ENCODE measurements at regions not wholly inside any gene's neighbourhood (a gene's known extent, or its start where the extent isn't known, plus 50 kb on each side); places are given as distances from the start of the nearest gene placed in this dataset.

DNA sequence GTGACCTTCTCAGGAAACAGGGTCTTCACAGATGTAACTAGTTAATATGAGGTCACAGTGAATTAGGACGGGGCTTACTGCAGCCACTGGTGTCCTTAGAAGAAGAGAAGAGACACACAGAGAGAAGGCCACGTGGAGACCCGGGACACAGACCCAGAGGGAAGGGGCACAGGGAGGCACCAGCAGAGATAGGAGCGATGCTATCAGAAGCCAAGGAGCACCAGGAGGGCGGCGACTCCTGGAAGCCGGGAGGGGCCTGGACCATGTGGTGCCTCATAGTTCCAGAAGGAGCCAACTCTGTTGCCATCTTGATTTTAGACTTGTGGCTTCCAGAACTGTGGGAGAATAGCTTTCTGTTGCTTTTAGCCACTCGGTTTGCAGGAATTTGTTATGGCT is 505.9 kb downstream of the TCERG1L start:
- H3K27me3 Mint-ChIP-seq = no peaks in the 10 kb centered on the region
- POLR2A ChIA-PET = no interaction called here
- H3K4me3 Mint-ChIP-seq = no peak overlapping the region
- H3K27ac Mint-ChIP-seq = no peak overlapping the region
- H3K36me3 Mint-ChIP-seq = no peaks in the 10 kb centered on the region
- CTCF ChIA-PET = no interaction called here
- intact Hi-C loops (cut with micrococcal nuclease) = no loop called here
- no peak for DNase-seq
- H3K4me1 Mint-ChIP-seq (ENCODE audit: low read depth) = no peaks in the 10 kb centered on the region
- H3K9me3 Mint-ChIP-seq = no peaks in the 10 kb centered on the region

DNA sequence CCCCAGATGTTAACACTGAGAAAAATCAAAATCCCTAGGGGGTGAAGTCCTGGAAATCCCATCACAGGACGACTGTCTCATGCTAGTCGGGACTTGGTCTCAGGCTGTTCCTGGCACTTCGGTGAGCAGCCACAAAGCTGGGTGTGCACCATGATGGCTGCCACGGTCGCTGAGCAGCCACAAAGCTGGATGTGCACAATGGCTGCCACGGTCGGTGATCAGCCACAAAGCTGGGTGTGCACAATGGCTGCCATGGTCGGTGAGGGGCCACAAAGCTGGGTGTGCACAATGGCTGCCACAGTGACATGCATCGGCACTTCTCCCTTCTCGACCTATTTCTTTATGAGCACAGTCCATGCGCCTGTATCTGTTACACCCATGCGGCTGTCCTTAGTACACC is 505.1 kb downstream of the TCERG1L start:
- ChIA-PET CTCF (no interaction called here), POLR2A (no interaction called here)
- Mint-ChIP-seq H3K4me1 (ENCODE audit: low read depth) (no peaks in the 10 kb centered on the region), H3K36me3 (no peaks in the 10 kb centered on the region), H3K4me3 (no peak overlapping the region), H3K27ac (no peak overlapping the region), H3K27me3 (no peaks in the 10 kb centered on the region), H3K9me3 (no peaks in the 10 kb centered on the region)
- intact Hi-C loops (cut with micrococcal nuclease) = no loop called here
- DNase-seq = no peak

DNA sequence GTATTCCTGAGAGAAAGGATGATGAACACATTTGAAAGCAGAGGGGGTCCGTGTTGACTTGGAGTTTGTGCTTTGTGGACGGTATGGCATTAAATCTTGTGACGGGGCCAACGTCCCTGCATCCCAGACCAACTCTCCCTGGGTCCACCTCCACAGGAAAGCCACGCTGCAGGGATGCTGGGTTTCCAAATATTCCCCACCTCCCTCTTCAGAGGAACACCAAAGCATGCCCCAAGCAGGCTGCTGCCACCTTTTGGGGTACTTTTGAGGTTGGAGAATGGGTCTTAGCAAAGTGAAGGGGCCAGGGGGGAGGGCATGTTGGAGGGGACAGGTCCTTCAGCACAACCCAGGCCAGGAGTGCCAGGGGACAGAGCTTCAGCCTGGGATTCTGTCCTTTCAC is 504.4 kb downstream of the TCERG1L start:
- no peaks in the 10 kb centered on the region for H3K27me3 Mint-ChIP-seq
- no peaks in the 10 kb centered on the region for H3K9me3 Mint-ChIP-seq
- no peak for DNase-seq
- intact Hi-C loops (cut with micrococcal nuclease) = no loop called here
- H3K36me3 Mint-ChIP-seq = no peaks in the 10 kb centered on the region
- ChIA-PET POLR2A (no interaction called here), CTCF (no interaction called here)
- H3K4me1 Mint-ChIP-seq (ENCODE audit: low read depth) = no peaks in the 10 kb centered on the region
- no peak overlapping the region for H3K27ac Mint-ChIP-seq
- no peak overlapping the region for H3K4me3 Mint-ChIP-seq

DNA sequence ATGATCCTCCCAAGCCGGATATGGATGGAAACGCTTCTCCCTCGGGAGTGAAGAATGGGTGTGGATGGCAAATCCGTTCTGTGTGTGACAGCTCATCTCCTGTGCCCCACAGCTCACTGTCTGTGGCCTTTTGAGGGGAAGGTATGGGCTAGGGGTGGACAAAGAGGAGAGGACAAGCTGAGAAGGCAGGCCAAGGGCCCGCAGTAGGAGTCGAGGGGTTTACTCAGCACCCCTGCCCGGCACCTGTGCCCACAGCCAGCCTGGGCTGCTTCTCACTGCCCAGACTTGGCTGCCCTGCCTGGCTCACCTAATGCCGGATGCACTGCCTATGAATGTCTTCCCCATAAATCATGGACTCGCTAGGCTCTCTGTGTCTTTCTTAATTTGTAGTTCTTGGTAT is 503.8 kb downstream of the TCERG1L start:
- Mint-ChIP-seq H3K27me3 (no peaks in the 10 kb centered on the region), H3K27ac (no peak overlapping the region), H3K4me1 (ENCODE audit: low read depth) (no peaks in the 10 kb centered on the region), H3K9me3 (no peaks in the 10 kb centered on the region), H3K4me3 (no peak overlapping the region), H3K36me3 (no peaks in the 10 kb centered on the region)
- intact Hi-C loops (cut with micrococcal nuclease) = no loop called here
- ChIA-PET POLR2A (no interaction called here), CTCF (no interaction called here)
- no peak for DNase-seq

GRCh38 chr10:130808243-130808642 is 503.3 kb downstream of the TCERG1L start:
- H3K4me3 Mint-ChIP-seq = no peak overlapping the region
- POLR2A ChIA-PET = no interaction called here
- CTCF ChIA-PET = no interaction called here
- no peak for DNase-seq
- H3K4me1 Mint-ChIP-seq (ENCODE audit: low read depth) = no peaks in the 10 kb centered on the region
- H3K9me3 Mint-ChIP-seq = no peaks in the 10 kb centered on the region
- H3K27me3 Mint-ChIP-seq = no peaks in the 10 kb centered on the region
- intact Hi-C loops (cut with micrococcal nuclease) = no loop called here
- no peaks in the 10 kb centered on the region for H3K36me3 Mint-ChIP-seq
- no peak overlapping the region for H3K27ac Mint-ChIP-seq

- ChIA-PET CTCF (no interaction called here), POLR2A (no interaction called here)
- no peaks in the 10 kb centered on the region for H3K27me3 Mint-ChIP-seq
- no peaks in the 10 kb centered on the region for H3K4me1 Mint-ChIP-seq (ENCODE audit: low read depth)
- intact Hi-C loops (cut with micrococcal nuclease) = no loop called here
- DNase-seq = no peak
- no peaks in the 10 kb centered on the region for H3K36me3 Mint-ChIP-seq
- H3K27ac Mint-ChIP-seq = no peak overlapping the region
- H3K9me3 Mint-ChIP-seq = no peaks in the 10 kb centered on the region
- no peak overlapping the region for H3K4me3 Mint-ChIP-seq
Observed at GRCh38 chr10:130808686-130809085, 502.8 kb downstream of the TCERG1L start.

DNA sequence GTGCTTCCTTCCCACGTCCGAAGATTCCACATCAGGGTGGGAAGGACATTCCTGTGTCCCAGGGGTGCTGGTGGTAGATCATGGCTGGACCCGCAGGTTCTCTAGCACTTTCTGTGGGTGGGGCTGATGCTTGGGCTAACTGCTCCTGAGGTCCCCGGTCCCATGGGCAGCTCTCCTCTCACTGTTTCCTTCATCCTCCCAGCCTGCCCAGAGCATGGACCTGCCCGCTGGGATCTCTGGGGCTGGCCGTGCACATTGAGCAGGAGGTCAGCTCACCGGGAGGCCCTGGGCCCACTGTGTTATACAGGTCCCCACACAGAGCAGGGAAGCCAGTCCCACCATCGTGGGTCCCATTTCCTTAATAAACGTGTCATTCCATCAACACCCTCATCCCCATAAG is 502.3 kb downstream of the TCERG1L start:
- intact Hi-C loops (cut with micrococcal nuclease) = no loop called here
- H3K4me3 Mint-ChIP-seq = no peak overlapping the region
- ChIA-PET CTCF (no interaction called here), POLR2A (no interaction called here)
- H3K27ac Mint-ChIP-seq = no peak overlapping the region
- DNase-seq = no peak
- no peaks in the 10 kb centered on the region for H3K27me3 Mint-ChIP-seq
- H3K9me3 Mint-ChIP-seq = no peaks in the 10 kb centered on the region
- H3K4me1 Mint-ChIP-seq (ENCODE audit: low read depth) = no peaks in the 10 kb centered on the region
- no peaks in the 10 kb centered on the region for H3K36me3 Mint-ChIP-seq

DNA sequence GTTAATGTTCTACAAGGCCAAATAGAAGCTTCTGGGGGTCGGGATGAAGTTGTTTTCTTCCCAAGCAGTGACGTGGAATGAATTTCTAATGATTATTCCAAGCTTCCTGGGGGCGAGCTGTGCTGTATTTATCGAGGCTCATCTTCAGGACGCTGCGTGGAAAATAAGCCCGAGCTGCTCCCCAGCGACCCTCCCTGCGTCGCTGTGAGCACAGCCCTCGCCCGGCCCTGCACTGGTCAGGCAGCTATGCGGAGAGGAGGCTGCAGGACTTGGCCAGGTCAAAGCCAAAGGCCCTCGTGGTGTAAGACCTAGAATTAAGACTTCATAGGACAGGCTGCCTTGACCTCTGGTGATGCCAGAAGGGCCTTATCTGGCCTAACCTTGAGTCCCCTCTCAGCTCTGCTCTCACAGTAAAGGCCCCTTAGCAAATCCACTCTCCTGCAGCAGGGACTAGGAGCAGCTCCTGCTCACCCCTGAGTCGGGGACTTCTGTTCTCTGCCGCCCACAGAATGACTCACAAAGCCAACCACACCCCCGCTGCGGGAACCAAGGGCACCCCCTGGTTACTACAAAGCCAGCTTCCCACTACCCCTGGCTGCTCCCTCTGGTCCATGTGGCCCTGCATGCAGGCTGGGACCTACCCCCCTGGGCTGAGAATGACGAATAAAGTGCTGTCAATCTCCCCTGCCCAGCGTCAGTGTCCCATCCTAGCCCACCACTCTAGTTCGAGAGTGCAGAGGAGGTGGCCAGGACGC is 501.6 kb downstream of the TCERG1L start:
- POLR2A ChIA-PET = no interaction called here

DNA sequence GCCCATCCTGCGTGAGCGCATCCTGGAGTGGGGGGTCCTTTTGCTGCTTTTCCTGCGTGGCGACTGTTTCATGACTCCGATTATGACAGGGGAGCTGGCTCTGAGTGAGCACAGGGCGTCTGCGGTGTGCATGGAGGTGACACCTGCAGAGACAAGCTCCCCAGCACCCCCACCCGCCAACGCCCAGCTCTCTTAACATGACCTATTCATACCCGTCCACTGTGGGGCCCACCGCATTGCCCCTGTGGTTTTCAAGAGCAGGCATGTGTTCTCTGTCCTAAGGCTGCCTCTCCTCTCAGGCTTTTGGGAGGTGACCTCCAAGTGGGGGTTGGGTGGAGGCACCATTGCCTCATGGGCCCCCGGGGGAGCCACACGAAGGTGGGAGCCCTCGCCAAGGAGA is 500.7 kb downstream of the TCERG1L start:
- no peak for DNase-seq
- H3K9me3 Mint-ChIP-seq = no peaks in the 10 kb centered on the region
- ChIA-PET POLR2A (no interaction called here), CTCF (no interaction called here)
- intact Hi-C loops (cut with micrococcal nuclease) = no loop called here
- no peaks in the 10 kb centered on the region for H3K36me3 Mint-ChIP-seq
- no peak overlapping the region for H3K4me3 Mint-ChIP-seq
- H3K4me1 Mint-ChIP-seq (ENCODE audit: low read depth) = no peaks in the 10 kb centered on the region
- H3K27ac Mint-ChIP-seq = no peak overlapping the region
- no peaks in the 10 kb centered on the region for H3K27me3 Mint-ChIP-seq

More for the DNA sequence above, 501.6 kb downstream of the TCERG1L start:
- H3K27me3 Mint-ChIP-seq = no peaks in the 10 kb centered on the region
- intact Hi-C loops (cut with micrococcal nuclease) = no loop called here
- CTCF ChIA-PET = no interaction called here
- no peak overlapping the region for H3K4me3 Mint-ChIP-seq
- no peak for DNase-seq
- no peak overlapping the region for H3K27ac Mint-ChIP-seq
- no peaks in the 10 kb centered on the region for H3K36me3 Mint-ChIP-seq
- no peaks in the 10 kb centered on the region for H3K4me1 Mint-ChIP-seq (ENCODE audit: low read depth)
- no peaks in the 10 kb centered on the region for H3K9me3 Mint-ChIP-seq

GRCh38 chr10:130812381-130813148 is 499.0 kb downstream of the TCERG1L start:
- H3K4me1 Mint-ChIP-seq (ENCODE audit: low read depth) = no peaks in the 10 kb centered on the region

DNA sequence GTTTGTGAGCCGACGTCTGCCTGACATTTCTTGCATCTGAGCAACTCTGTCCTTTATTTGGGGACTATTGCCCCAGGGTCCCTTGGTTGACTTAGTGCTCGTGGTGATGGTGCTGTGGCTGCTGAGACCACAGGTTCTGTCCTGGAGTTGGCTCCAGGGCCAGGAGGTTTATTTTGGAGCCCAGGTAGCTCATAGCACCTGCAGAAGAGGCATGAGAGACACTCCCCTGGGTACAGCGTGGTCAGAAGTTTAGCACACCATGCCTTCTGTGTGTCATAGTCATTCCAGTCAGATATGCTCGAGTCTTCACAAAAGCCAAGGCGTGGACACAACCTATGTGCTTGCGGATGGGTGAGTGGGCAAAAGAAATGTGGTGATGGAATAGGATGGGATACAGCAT is 496.9 kb downstream of the TCERG1L start:
- intact Hi-C loops (cut with micrococcal nuclease) = no loop called here
- Mint-ChIP-seq H3K27me3 (no peaks in the 10 kb centered on the region), H3K4me1 (ENCODE audit: low read depth) (no peaks in the 10 kb centered on the region), H3K36me3 (no peaks in the 10 kb centered on the region), H3K27ac (no peak overlapping the region), H3K4me3 (no peak overlapping the region), H3K9me3 (peaks cover 15% of the 10 kb centered on the region)
- CTCF ChIA-PET = no interaction called here
- POLR2A ChIA-PET = no interaction called here
- no peak for DNase-seq

More at GRCh38 chr10:130812381-130813148, 499.0 kb downstream of the TCERG1L start:
- intact Hi-C loops (cut with micrococcal nuclease) = no loop called here
- H3K27me3 Mint-ChIP-seq = no peaks in the 10 kb centered on the region
- CTCF ChIA-PET = no interaction called here
- no peak for DNase-seq
- H3K36me3 Mint-ChIP-seq = no peaks in the 10 kb centered on the region
- H3K4me3 Mint-ChIP-seq = no peak overlapping the region
- POLR2A ChIA-PET = no interaction called here
- no peak overlapping the region for H3K27ac Mint-ChIP-seq
- H3K9me3 Mint-ChIP-seq = peaks cover 3% of the 10 kb centered on the region

- ChIA-PET POLR2A (no interaction called here), CTCF (no interaction called here)
- Mint-ChIP-seq H3K4me3 (no peak overlapping the region), H3K4me1 (ENCODE audit: low read depth) (no peaks in the 10 kb centered on the region), H3K27ac (no peak overlapping the region), H3K9me3 (peaks cover 15% of the 10 kb centered on the region), H3K36me3 (no peaks in the 10 kb centered on the region), H3K27me3 (no peaks in the 10 kb centered on the region)
- DNase-seq = no peak
- intact Hi-C loops (cut with micrococcal nuclease) = no loop called here
Observed at GRCh38 chr10:130816116-130816901, 495.2 kb downstream of the TCERG1L start.
